Endothelial cell of umbilical vein (primary cell): ENCODE measurements at regions not wholly inside any gene's neighbourhood (a gene's known extent, or its start where the extent isn't known, plus 50 kb on each side); places are given as distances from the start of the nearest gene placed in this dataset.

Source experiments
- BruUV-seq: library from RNA; stranded (reverse); fragments of 400-500 nt; replicated peaks from 2 replicates; lab custom pipeline; 2021; lab: Mats Ljungman, UMichigan
- CTCF ChIA-PET: fragments of 300-600, 350-600 bp; sonication (Branson Sonifier 250); formaldehyde crosslinking; loops from one replicate; lab custom pipeline; 2021; ENCODE audit warnings: antibody characterized with exemption, inconsistent platforms; lab: Charles Lee
- POLR2A ChIA-PET: fragments of 300-600, 350-600 bp; sonication (Branson Sonifier 250); formaldehyde crosslinking; loops from one replicate; lab custom pipeline; 2021; ENCODE audit warnings: antibody characterized with exemption, inconsistent platforms; lab: Charles Lee
- DNase-seq: peaks from one replicate; pipeline ENCODE4 v3.0.0-alpha.2; 2011; ENCODE audit warnings: low read depth, low spot score
- FAIRE-seq: peaks from 2 replicates; lab custom pipeline; 2011; peaks lifted over from hg19 to GRCh38; lab: Jason Lieb, UNC
- H2AFZ ChIP-seq: 2 replicates; pipeline ENCODE4 v1.6.0; 2012; ENCODE audit warnings: low read depth, low read length, control low read depth, inconsistent platforms
- H3K27ac ChIP-seq: 2 replicates; pipeline ENCODE4 v1.5.1; 2011; ENCODE audit warnings: low read depth, mild to moderate bottlenecking, control low read depth, low read length, moderate library complexity; ENCODE audit not compliant: insufficient read depth
- H3K27me3 ChIP-seq, 2 experiments: 2 replicates each; pipeline versions ENCODE4 v1.6.0 to v1.6.1; 2011; ENCODE audit warnings: low read length in 2 of 2, mixed read lengths in 1 of 2; ENCODE audit not compliant: control insufficient read depth in 2 of 2, insufficient read depth in 2 of 2
- H3K36me3 ChIP-seq, 2 experiments: 2 replicates in 1 of 2; 3 replicates in 1 of 2; pipeline ENCODE4 v1.5.1; 2011; ENCODE audit warnings: low read length in 2 of 2, mild to moderate bottlenecking in 1 of 2, moderate library complexity in 1 of 2; ENCODE audit not compliant: control insufficient read depth in 2 of 2, insufficient read depth in 2 of 2; ENCODE audit errors: extremely low read depth in 1 of 2
- H3K4me1 ChIP-seq: 3 replicates; pipeline ENCODE4 v1.5.1; 2011; ENCODE audit warnings: mild to moderate bottlenecking, low read length; ENCODE audit not compliant: control insufficient read depth, insufficient read depth; ENCODE audit errors: extremely low read depth
- H3K4me2 ChIP-seq: 2 replicates; pipeline ENCODE4 v1.6.1; 2011; ENCODE audit warnings: low read length, control low read depth, mixed read lengths; ENCODE audit not compliant: insufficient read depth
- H3K4me3 ChIP-seq, 3 experiments: fragments of 200-600 bp in 1 of 3; sonication (generic), shearing (Covaris generic) in 1 of 3; replicated peaks in 1 of 3; 2 replicates each; pipeline ENCODE4 v1.5.1; 2011 to 2016; ENCODE audit warnings: control low read depth in 3 of 3, low read length in 3 of 3, mild to moderate bottlenecking in 2 of 3, inconsistent platforms in 1 of 3, low read depth in 1 of 3, moderate library complexity in 1 of 3; ENCODE audit not compliant: insufficient read depth in 1 of 3
- H3K79me2 ChIP-seq: 2 replicates; pipeline ENCODE4 v1.6.0; 2012; ENCODE audit warnings: low read length, inconsistent platforms; ENCODE audit not compliant: control insufficient read depth, insufficient read depth
- H3K9ac ChIP-seq: replicated peaks from 2 replicates; pipeline ENCODE3; 2011; ENCODE audit warnings: low read length, control low read depth; ENCODE audit not compliant: insufficient read depth; ENCODE audit errors: extremely low read depth
- H3K9me1 ChIP-seq: replicated peaks from 3 replicates; pipeline ENCODE4 v1.6.0; 2011; ENCODE audit warnings: mild to moderate bottlenecking, low read length; ENCODE audit not compliant: control insufficient read depth, insufficient read depth; ENCODE audit errors: extremely low read depth
- H3K9me3 ChIP-seq: replicated peaks from 2 replicates; pipeline ENCODE4 v1.5.1; 2012; ENCODE audit warnings: low read length, inconsistent platforms; ENCODE audit not compliant: control insufficient read depth, insufficient read depth
- H4K20me1 ChIP-seq: replicated peaks from 2 replicates; pipeline ENCODE3; 2011; ENCODE audit warnings: mild to moderate bottlenecking, low read length; ENCODE audit not compliant: control insufficient read depth, insufficient read depth; ENCODE audit errors: extremely low read depth
- CTCF ChIP-seq, 2 donors: IDR thresholded peaks; 1 replicate in 1 of 2; 2 replicates in 1 of 2; pipeline ENCODE4 v1.5.1; 2011; ENCODE audit warnings: low read length in 2 of 2, mild to moderate bottlenecking in 2 of 2, moderate library complexity in 2 of 2, control low read depth in 1 of 2, inconsistent platforms in 1 of 2, low read depth in 1 of 2; ENCODE audit not compliant: insufficient read depth in 1 of 2; ENCODE audit errors: extremely low read depth in 1 of 2
- EZH2 ChIP-seq: IDR thresholded peaks from 2 replicates; pipeline ENCODE4 v1.6.1; 2012; ENCODE audit warnings: borderline replicate concordance, low read depth, mild to moderate bottlenecking, moderate library complexity, low read length, inconsistent platforms; ENCODE audit not compliant: severe bottlenecking
- FOS ChIP-seq: IDR thresholded peaks from 2 replicates; pipeline ENCODE4 v1.6.1; 2011; ENCODE audit warnings: mild to moderate bottlenecking, low read length, moderate library complexity, borderline replicate concordance; ENCODE audit not compliant: insufficient read depth
- GATA2 ChIP-seq: IDR thresholded peaks from 2 replicates; pipeline ENCODE4 v1.7.0; 2011; ENCODE audit warnings: low read depth, mild to moderate bottlenecking, moderate library complexity, mixed read lengths, low read length; ENCODE audit not compliant: insufficient read length, insufficient read depth
- JUN ChIP-seq: IDR thresholded peaks from 2 replicates; pipeline ENCODE4 v1.6.1; 2011; ENCODE audit warnings: borderline replicate concordance, low read depth; ENCODE audit not compliant: insufficient read length, insufficient read depth
- MAX ChIP-seq: IDR thresholded peaks from 2 replicates; pipeline ENCODE4 v1.6.1; 2011; ENCODE audit not compliant: insufficient read depth, insufficient read length
- MYC ChIP-seq: IDR thresholded peaks from one replicate; pipeline ENCODE4 v1.6.1; 2011; ENCODE audit warnings: mild to moderate bottlenecking, low read depth, low read length
- POLR2A ChIP-seq: IDR thresholded peaks from 2 replicates; pipeline ENCODE4 v1.6.1; 2012; ENCODE audit warnings: low read depth, mild to moderate bottlenecking, control low read depth, low read length
- POLR2AphosphoS5 ChIP-seq: IDR thresholded peaks from 2 replicates; pipeline ENCODE4 v1.6.1; 2012; ENCODE audit warnings: low read depth, mild to moderate bottlenecking, control low read depth, low read length, moderate library complexity; ENCODE audit not compliant: insufficient read depth
- dilution Hi-C: fragments of 300-500 bp; cut with MboI; formaldehyde crosslinking; loops from one replicate; pipeline ENCODE4 v1.15.0; 2019; ENCODE audit warnings: low sequenced_read_pairs; ENCODE audit not compliant: extremely low pct_ligation_motif_present
- intact Hi-C: fragments of 100-400 bp; cut with micrococcal nuclease; formaldehyde crosslinking; loops from one replicate; pipeline ENCODE4 v1.10.0; 2022

GRCh38 chr4:54806351-54806750, 148.6 kb downstream of the KIT start:
- H3K79me2 ChIP-seq = no peaks in the 10 kb centered on the region
- FAIRE-seq = no peak
- no peaks in the 10 kb centered on the region for H3K9me1 ChIP-seq
- no peak overlapping the region for H2AFZ ChIP-seq
- H3K4me2 ChIP-seq = no peak overlapping the region
- BruUV-seq = no TSS peak
- no peak for TF ChIP-seq FOS
- TF ChIP-seq POLR2A = no peak
- TF ChIP-seq MYC = no peak
- TF ChIP-seq JUN = no peak
- no peak for TF ChIP-seq EZH2
- no peak for TF ChIP-seq CTCF (IDR thresholded peaks at IDR 0.05; ENCODE audit: extremely low read depth in 1 of 2, insufficient read depth in 1 of 2, low read depth in 1 of 2, low read length in 2 of 2)
- TF ChIP-seq MAX = no peak
- no peak for TF ChIP-seq GATA2
- TF ChIP-seq POLR2AphosphoS5 = no peak
- H3K4me3 ChIP-seq = no peak overlapping the region
- no peaks in the 10 kb centered on the region for H4K20me1 ChIP-seq
- no peaks in the 10 kb centered on the region for H3K36me3 ChIP-seq
- dilution Hi-C loops (no loop called here), intact Hi-C loops (no loop called here)
- ChIA-PET CTCF (no interaction called here), POLR2A (no interaction called here)
- H3K27me3 ChIP-seq = no peaks in the 10 kb centered on the region
- no peak for DNase-seq
- H3K27ac ChIP-seq = no peak overlapping the region
- H3K4me1 ChIP-seq = no peaks in the 10 kb centered on the region
- H3K9ac ChIP-seq = no peak overlapping the region
- no peaks in the 10 kb centered on the region for H3K9me3 ChIP-seq
